SJSA1 (cell line): ENCODE measurements at regions not wholly inside any gene's neighbourhood (a gene's known extent, or its start where the extent isn't known, plus 50 kb on each side); places are given as distances from the start of the nearest gene placed in this dataset.

Source experiments
- DNase-seq, 2 experiments: peaks; one replicate each; pipeline ENCODE4 v3.0.0-alpha.2; 2015 to 2020; ENCODE audit warnings: low spot score in 2 of 2, low read depth in 1 of 2
- H3K27ac ChIP-seq: fragments of 250-450 bp; sonication (Bioruptor Pico); 2 replicates; pipeline ENCODE4 v1.5.1; 2020; ENCODE audit warnings: mild to moderate bottlenecking, moderate library complexity
- H3K27me3 ChIP-seq: fragments of 250-450 bp; sonication (Bioruptor Pico); replicated peaks from 2 replicates; pipeline ENCODE4 v1.5.1; 2020; ENCODE audit warnings: mild to moderate bottlenecking, moderate library complexity
- H3K36me3 ChIP-seq: fragments of 250-450 bp; sonication (Bioruptor Pico); 2 replicates; pipeline ENCODE4 v1.5.1; 2020; ENCODE audit warnings: mild to moderate bottlenecking
- H3K4me1 ChIP-seq: fragments of 250-450 bp; sonication (Bioruptor Pico); replicated peaks from 2 replicates; pipeline ENCODE4 v1.6.1; 2021; ENCODE audit warnings: mild to moderate bottlenecking
- H3K4me3 ChIP-seq: fragments of 250-450 bp; sonication (Bioruptor Pico); 2 replicates; pipeline ENCODE4 v1.5.1; 2020; ENCODE audit warnings: mild to moderate bottlenecking
- H3K9me3 ChIP-seq: fragments of 250-450 bp; sonication (Bioruptor Pico); replicated peaks from 2 replicates; pipeline ENCODE4 v1.5.1; 2020; ENCODE audit warnings: mild to moderate bottlenecking

DNA sequence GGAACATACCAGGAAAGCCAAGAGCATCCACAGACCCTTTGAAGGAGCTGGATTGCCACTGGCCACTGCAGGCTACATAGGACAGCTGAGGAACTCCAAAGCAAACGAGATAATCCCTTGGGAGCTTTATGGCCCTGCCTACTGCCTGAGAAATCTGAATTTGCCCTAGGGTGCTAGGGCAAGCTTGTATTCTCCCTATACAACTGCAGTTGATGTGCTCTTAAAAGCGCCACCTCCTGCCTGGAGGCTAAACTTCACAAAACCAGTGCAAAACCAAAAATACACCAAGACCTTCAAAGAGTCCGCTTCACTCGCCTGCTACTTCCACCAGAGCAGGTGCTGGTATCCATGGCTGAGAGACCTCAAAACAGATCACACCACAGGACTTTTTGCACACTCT lies 99.6 kb upstream of the KRR1 start:
- Histone ChIP-seq H3K27ac (no peak overlapping the region), H3K27me3 (no peaks in the 10 kb centered on the region), H3K9me3 (no peaks in the 10 kb centered on the region), H3K4me1 (no peaks in the 10 kb centered on the region), H3K36me3 (no peaks in the 10 kb centered on the region), H3K4me3 (no peak overlapping the region)
- DNase-seq: no peak

DNA sequence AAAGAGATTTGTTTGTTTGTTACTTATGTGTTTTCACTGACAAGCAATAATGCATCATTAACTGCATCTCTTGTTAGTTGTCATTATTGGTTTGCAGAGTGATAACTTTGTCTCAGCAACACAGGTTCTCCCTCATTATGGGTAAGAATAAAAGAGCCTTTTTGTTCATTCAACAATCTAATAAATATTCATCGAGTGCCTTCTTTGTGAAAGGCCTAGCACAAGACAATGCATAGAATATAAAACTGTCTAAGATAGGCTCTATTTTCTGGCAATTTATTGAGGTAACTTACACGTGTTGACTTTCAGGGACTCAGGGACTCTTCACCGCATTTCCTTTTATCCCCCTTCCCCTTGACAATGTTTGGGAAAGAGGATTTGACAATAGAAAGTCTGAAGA lies 95.5 kb upstream of the KRR1 start:
- no peaks in the 10 kb centered on the region for H3K36me3 ChIP-seq
- no peaks in the 10 kb centered on the region for H3K27me3 ChIP-seq
- no peak overlapping the region for H3K4me3 ChIP-seq
- no peak for DNase-seq
- H3K9me3 ChIP-seq: no peaks in the 10 kb centered on the region
- H3K27ac ChIP-seq: no peak overlapping the region
- no peaks in the 10 kb centered on the region for H3K4me1 ChIP-seq

DNA sequence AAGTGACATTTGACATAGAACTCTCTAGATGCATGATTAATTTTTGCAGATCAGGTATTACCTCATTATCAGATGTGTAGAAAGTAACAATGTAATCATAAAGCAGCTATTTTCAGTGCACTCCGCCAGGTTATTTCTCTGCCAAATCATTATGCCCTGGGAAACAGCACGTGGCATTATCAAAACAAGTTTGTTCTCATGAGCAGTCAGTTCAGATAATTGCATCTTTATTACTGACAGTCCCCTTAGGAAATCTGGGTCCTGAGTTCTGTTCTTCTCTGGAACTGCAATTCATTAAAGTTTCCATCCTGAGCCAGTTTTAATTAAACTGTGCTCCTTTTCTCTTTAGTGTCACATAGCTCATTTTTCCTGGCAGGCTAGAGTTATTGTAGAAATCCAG lies 94.7 kb upstream of the KRR1 start:
- no peaks in the 10 kb centered on the region for H3K36me3 ChIP-seq
- H3K4me3 ChIP-seq: no peak overlapping the region
- no peaks in the 10 kb centered on the region for H3K27me3 ChIP-seq
- no peaks in the 10 kb centered on the region for H3K9me3 ChIP-seq
- no peak overlapping the region for H3K27ac ChIP-seq
- no peak for DNase-seq
- no peaks in the 10 kb centered on the region for H3K4me1 ChIP-seq

DNA sequence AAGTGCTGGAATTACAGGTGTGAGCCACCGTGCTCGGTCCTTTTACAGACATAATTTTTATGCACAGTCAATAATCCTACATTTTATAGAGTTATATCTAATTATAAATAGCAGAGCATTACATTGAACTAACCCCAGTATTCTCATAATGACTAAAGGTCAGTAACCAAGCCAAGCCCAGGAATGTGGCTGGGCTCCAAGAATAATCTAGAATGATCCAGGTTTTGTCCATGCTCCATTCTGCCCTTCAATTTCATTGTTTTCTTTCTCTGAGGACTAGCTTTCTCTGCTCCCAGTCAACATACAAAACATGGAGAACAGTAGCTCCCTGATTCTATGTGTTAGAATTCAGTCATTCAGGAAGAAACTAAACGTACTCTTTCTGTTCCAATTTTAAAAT lies 92.1 kb upstream of the KRR1 start:
- no peak for DNase-seq
- no peak overlapping the region for H3K4me3 ChIP-seq
- H3K27ac ChIP-seq: no peak overlapping the region
- H3K9me3 ChIP-seq: no peaks in the 10 kb centered on the region
- H3K36me3 ChIP-seq: no peaks in the 10 kb centered on the region
- H3K4me1 ChIP-seq: no peaks in the 10 kb centered on the region
- H3K27me3 ChIP-seq: no peaks in the 10 kb centered on the region

DNA sequence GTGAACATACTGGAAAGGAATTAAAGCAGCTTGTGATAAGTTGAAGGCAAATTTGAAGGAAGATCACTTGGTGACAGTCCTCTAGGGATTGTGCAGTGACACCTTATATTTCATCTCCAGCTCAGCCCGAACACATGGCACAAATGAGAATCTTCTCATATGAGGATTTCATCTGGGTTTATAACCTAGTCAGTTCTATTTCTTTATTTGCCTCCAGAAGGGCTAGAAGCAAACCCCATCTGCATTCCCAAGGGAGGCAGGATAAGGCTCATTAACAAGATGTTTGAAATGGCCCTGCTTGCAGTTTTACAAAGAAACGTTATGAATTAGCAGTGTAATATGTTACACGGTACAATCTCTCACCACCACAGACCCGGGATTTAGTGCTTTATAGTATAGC lies 90.7 kb upstream of the KRR1 start:
- Histone ChIP-seq H3K27ac (no peak overlapping the region), H3K4me3 (no peak overlapping the region), H3K36me3 (no peaks in the 10 kb centered on the region), H3K4me1 (no peaks in the 10 kb centered on the region), H3K27me3 (no peaks in the 10 kb centered on the region), H3K9me3 (no peaks in the 10 kb centered on the region)
- no peak for DNase-seq

DNA sequence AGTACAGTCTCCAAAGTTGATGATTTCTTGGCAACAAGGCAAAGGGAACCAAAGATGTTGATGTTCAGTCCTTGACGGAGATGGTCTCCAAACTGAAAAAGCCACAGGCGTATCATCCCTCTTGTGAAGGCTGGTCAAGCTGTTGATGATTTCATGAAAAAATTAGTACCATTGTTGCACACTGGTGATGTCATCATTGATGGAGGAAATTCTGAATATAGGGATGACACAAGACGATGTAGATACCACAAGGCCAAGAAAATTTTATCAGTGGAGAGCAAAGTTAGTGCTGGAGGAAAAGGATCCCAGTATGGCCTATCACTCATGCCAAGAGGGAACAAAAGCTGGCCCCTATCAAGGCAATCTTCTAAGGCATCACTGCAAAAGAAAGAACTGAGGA lies 88.7 kb upstream of the KRR1 start:
- Histone ChIP-seq H3K4me3 (no peak overlapping the region), H3K9me3 (no peaks in the 10 kb centered on the region), H3K4me1 (no peaks in the 10 kb centered on the region), H3K27ac (no peak overlapping the region), H3K27me3 (no peaks in the 10 kb centered on the region), H3K36me3 (no peaks in the 10 kb centered on the region)
- DNase-seq: no peak

DNA sequence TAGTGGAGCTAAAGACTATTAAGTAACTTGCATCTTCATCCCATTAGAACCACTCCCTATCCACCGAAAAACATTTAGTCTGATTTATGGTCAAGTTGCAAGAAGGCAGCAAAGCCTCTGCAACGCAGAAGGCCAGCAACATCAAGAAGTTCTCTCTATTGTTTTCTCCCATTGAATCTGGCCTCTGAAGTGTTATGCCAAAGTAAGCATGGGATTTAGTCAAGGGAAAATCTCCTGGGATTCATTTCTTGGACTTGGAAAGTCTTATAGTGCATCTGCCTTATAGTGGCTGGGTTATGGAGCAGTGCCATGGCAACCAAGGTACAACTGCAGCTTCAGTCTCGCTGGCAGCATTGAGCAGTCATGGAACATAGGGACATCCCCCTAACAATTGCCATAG lies 87.7 kb upstream of the KRR1 start:
- Histone ChIP-seq H3K4me3 (no peak overlapping the region), H3K27ac (no peak overlapping the region), H3K4me1 (no peaks in the 10 kb centered on the region), H3K9me3 (no peaks in the 10 kb centered on the region), H3K36me3 (no peaks in the 10 kb centered on the region), H3K27me3 (no peaks in the 10 kb centered on the region)
- no peak for DNase-seq

DNA sequence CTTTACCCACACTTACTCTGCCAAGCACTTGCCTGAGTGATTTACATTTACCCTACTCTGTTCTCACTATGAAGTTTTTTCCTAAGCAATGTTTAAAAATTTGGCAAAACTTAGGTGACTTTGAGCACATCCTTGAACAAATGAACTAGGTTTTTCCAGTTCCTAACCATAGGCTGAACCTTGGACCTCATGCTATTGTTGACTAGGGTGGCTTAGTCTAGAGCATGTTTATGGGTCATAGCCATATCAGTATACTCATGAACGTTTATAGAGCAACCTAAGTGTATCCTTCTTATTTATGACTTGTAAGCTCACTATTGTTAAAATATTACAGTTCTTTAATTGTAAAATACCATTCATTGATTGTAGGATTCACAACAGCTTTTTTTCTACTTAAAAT lies 85.0 kb upstream of the KRR1 start:
- Histone ChIP-seq H3K27ac (no peak overlapping the region), H3K9me3 (no peaks in the 10 kb centered on the region), H3K4me3 (no peak overlapping the region), H3K4me1 (no peaks in the 10 kb centered on the region), H3K27me3 (no peaks in the 10 kb centered on the region), H3K36me3 (no peaks in the 10 kb centered on the region)
- no peak for DNase-seq

DNA sequence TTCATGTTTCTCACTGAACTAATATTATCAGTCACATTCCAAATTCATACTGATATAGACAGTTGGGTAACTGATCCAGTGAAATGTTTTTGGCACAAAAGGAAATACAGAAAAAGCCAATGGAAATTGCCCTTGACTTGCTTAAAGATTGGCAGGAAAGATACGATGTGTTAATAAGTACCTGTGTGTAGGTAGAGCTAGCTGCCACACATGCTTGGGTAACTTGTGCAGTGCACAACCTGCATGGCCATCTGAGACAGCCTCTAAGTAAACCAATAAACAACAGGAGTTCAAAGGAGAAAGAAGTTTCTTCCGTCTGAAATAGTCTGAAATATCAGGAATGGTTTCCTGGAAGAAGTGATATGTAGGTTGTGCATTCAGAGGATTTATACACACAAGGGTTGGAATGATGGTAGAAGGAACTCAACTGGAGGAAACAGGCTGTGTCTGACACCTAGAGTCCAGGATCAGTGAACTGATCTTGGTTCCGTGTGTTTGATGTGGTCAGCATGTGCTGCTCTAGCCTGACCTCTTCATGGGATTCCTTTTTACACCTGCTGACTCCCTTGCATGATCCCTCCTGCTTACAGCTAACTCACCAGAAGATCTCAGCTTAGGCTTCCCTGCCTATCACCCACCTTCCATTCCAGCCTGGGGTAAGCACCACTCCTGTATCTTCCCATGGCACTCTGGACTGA lies 81.4 kb upstream of the KRR1 start:
- Histone ChIP-seq H3K27me3 (no peaks in the 10 kb centered on the region), H3K4me3 (no peak overlapping the region), H3K9me3 (no peaks in the 10 kb centered on the region), H3K27ac (no peak overlapping the region), H3K36me3 (no peaks in the 10 kb centered on the region), H3K4me1 (peaks cover under 1% of the 10 kb centered on the region)
- DNase-seq: no peak

DNA sequence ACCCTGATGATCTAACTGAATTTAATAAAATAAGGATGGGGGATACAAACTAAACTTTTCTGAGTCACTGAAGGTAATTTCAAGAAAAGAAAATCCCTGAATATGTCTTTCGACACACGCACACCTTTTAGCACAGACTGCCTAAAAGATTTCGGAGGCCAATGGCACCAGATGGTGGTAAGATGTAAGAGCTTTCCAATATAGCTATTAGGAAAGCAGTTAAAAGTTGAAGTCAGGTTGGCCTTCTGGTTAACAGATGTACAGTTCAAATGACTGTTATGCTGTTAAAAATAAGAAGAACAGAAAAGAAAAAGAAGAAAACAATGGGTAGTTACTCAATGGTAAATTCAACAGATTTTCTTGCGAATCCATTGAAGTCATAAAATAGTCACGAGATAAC lies 80.7 kb upstream of the KRR1 start:
- Histone ChIP-seq H3K4me3 (no peak overlapping the region), H3K27me3 (no peaks in the 10 kb centered on the region), H3K9me3 (no peaks in the 10 kb centered on the region), H3K36me3 (no peaks in the 10 kb centered on the region), H3K27ac (no peak overlapping the region), H3K4me1 (peaks cover 7% of the 10 kb centered on the region)
- DNase-seq: no peak

DNA sequence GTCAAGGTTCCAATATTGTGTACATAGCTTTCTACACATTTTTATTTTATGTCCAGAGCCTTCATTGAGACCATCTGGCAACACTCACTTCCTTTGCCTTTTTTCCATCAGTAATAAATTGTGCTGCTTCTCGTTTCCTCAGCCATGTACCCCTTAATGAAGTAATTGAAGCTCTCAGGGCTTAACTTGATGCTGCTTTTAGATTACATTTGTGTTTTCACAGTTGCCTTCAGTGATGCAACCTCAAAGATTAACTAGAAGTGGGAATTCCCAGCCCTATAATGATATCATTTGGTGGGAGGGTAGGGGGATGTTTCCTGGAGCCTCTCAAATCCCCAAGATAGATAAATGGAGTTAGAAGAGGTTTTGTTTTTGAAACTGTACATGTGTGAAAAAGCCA lies 80.2 kb upstream of the KRR1 start:
- no peaks in the 10 kb centered on the region for H3K27me3 ChIP-seq
- no peaks in the 10 kb centered on the region for H3K36me3 ChIP-seq
- no peak overlapping the region for H3K4me3 ChIP-seq
- no peak overlapping the region for H3K27ac ChIP-seq
- no peak for DNase-seq
- H3K4me1 ChIP-seq: peaks cover 9% of the 10 kb centered on the region
- no peaks in the 10 kb centered on the region for H3K9me3 ChIP-seq

DNA sequence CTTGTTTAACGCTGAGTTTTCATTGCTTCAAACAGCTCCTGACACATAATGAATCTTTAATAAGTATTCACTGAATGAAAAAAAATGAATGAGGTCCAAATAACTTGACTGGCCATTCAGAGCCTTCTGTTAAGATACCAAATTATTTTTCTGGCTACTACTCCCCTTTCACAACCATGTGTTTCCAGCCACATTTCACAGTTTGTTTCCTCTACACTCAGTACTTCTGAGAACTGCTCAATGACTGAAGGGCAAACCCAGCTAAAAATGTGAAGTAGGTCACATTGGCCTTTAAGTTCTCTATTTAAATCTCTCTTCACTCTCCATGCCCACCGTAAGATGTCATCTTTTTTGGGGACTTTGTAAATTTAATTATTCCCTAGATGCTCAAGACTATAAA lies 78.4 kb upstream of the KRR1 start:
- H3K4me3 ChIP-seq: no peak overlapping the region
- no peaks in the 10 kb centered on the region for H3K27me3 ChIP-seq
- no peak for DNase-seq
- no peaks in the 10 kb centered on the region for H3K36me3 ChIP-seq
- H3K27ac ChIP-seq: no peak overlapping the region
- H3K4me1 ChIP-seq: peaks cover 27% of the 10 kb centered on the region
- no peaks in the 10 kb centered on the region for H3K9me3 ChIP-seq

DNA sequence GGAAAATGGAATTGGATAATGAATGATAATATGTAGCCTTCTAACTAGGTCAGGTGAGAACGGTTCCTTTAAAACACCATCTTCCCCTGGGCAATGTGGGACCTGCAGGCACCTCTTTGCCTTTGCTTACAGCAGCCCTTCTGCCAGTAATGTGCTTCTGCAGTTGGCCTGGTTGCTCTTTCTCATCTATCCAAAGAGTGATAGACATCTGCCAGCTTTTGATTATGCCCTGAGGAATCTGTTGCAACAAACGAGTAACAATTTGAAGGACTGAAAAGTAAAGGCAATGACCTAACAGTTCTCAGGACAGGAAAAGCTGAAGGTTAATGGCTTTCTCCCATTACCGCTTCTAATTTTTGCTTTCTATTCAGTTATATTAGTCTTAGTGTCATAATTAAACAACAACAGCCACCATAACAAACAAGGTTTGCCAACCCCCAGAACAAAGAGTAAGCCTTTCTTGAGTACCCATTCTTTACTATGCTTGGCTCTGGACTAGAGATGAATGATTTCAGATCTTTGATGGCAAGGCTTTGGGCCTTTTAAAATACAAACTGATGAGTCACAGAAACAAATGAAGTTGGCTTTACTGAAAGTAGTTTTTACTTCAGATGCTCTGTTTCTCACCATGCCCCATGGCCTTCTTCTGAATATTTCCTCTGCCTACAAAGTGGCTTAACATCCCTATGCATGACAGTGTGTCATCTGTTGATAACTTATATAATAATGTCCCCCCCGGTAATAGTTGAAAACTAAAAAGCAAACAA lies 76.1 kb upstream of the KRR1 start:
- no peak for DNase-seq
- Histone ChIP-seq H3K27ac (no peak overlapping the region), H3K27me3 (no peaks in the 10 kb centered on the region)

DNA sequence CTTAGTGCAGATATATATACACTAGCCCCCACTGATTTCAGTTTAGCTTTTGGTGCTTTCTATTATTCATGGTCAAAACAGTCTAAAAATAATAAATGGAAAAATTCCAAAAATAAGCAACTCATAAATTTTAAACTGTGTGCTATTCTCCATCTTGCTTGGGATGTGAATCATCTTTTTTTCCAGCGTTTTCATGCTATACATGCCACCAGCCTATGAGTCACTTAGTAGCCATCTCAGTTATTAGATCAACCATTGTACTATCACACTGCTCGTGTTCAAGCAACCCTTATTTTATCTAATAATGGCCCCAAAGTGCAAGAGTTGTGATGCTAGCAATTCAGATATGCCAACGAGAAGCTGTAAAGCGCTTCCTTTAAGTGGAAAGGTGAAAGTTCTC lies 73.9 kb upstream of the KRR1 start:
- Histone ChIP-seq H3K9me3 (no peaks in the 10 kb centered on the region), H3K36me3 (no peaks in the 10 kb centered on the region), H3K4me1 (peaks cover 30% of the 10 kb centered on the region), H3K27me3 (no peaks in the 10 kb centered on the region), H3K27ac (peak overlapping the region; percentile 70), H3K4me3 (no peak overlapping the region)
- peak; percentile 44 to 74 for DNase-seq

More for the DNA sequence above, 76.1 kb upstream of the KRR1 start:
- H3K9me3 ChIP-seq: no peaks in the 10 kb centered on the region
- no peak overlapping the region for H3K4me3 ChIP-seq
- H3K36me3 ChIP-seq: no peaks in the 10 kb centered on the region
- H3K4me1 ChIP-seq: peaks cover 30% of the 10 kb centered on the region

DNA sequence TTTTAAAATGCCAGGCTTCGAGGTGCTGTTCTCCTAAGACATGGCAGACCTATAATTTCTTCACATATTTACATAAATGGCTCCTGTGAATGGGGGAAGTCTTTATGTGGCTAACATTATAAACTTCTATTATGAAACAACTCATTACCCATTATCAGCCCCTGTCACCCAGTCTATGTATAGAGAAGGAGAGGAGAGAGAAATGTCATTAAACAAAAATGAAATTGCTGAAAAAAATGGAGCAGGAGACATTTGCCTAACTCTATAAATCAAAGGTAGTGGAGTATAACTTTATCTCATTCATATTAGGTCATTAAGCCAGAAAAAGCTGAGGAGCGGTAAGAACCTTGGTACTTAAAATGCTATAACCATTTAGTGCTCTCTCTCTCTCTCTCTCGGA lies 71.9 kb upstream of the KRR1 start:
- no peak overlapping the region for H3K4me3 ChIP-seq
- no peaks in the 10 kb centered on the region for H3K9me3 ChIP-seq
- no peak for DNase-seq
- no peak overlapping the region for H3K27ac ChIP-seq
- H3K4me1 ChIP-seq: peaks cover 30% of the 10 kb centered on the region
- no peaks in the 10 kb centered on the region for H3K27me3 ChIP-seq
- H3K36me3 ChIP-seq: no peaks in the 10 kb centered on the region
